ENCODE measurements at regions not wholly inside any gene's neighbourhood (a gene's known extent, or its start where the extent isn't known, plus 50 kb on each side); places are given as distances from the start of the nearest gene placed in this dataset.
"Not testable (repeated sequence)": the region's sequence is repeated elsewhere in the genome, so short reads cannot be mapped to it uniquely, and the experiment has no call there.

DNA sequence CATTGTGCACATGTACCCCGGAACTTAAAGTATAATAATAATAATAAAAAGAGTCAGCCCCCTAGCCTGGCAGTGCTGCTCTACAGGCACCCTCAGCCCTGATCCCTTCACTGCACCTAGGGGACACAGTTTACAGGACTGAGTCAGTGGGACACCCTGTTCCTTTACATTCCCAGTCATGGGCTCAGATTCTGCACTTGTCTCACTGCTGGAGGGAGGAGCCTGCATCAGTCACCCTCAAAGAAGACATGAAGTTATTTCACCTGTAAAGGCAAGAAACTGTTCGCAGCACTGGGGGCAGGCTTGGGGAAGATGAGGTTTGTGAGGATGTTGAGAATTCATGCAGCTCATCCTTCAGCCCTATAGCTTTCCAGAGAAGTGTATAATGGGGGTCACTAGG lies 50.7 kb upstream of the VPREB1 start:
- DNase-seq: no peak

DNA sequence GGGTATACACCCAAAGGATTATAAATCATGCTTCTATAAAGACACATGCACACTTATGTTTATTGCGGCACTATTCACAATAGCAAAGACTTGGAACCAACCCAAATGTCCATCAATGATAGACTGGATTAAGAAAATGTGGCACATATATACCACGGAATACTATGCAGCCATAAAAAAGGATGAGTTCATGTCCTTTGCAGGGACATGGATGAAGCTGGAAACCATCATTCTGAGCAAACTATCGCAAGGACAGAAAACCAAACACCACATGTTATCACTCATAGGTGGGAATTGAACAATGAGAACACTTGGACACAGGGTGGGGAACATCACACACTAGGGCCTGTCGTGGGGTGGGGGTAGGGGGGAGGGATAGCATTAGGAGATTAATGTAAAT lies 51.1 kb upstream of the VPREB1 start:
- not testable (repeated sequence) for DNase-seq

DNA sequence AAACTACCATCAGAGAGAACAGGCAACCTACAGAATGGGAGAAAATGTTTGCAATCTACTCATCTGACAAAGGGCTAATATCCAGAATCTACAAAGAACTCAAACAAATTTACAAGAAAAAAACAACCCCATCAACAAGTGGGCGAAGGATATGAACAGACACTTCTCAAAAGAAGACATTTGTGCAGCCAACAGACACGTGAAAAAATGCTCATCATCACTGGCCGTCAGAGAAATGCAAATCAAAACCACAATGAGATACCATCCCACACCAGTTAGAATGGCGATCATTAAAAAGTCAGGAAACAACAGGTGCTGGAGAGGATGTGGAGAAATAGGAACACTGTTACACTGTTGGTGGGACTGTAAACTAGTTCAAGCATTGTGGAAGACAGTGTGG lies 51.6 kb upstream of the VPREB1 start:
- DNase-seq: not testable (repeated sequence)

DNA sequence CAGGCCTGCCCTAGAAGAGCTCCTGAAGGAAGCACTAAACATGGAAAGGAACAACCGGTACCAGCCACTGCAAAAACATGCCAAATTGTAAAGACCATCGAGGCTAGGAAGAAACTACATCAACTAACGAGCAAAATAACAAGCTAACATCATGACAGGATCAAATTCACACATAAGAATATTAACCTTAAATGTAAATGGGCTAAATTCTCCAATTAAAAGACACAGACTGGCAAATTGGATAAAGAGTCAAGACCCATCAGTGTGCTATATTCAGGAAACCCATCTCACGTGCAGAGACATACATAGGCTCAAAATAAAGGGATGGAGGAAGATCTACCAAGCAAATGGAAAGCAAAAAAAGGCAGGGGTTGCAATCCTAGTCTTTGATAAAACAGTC lies 54.8 kb upstream of the VPREB1 start:
- DNase-seq: not testable (repeated sequence)

DNA sequence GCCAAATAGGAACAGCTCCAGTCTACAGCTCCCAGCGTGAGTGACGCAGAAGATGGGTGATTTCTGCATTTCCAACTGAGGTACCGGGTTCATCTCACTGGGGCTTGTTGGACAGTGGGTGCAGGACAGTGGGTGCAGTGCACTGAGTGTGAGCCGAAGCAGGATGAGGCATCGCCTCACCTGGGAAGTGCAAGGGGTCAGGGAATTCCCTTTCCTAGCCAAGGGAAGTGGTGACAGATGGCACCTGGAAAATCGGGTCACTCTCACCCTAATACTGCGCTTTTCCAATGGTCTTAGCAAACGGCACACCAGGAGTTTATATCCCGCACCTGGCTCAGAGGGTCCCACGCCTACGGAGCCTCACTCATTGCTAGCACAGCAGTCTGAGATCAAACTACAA lies 56.7 kb upstream of the VPREB1 start:
- not testable (repeated sequence) for DNase-seq

DNA sequence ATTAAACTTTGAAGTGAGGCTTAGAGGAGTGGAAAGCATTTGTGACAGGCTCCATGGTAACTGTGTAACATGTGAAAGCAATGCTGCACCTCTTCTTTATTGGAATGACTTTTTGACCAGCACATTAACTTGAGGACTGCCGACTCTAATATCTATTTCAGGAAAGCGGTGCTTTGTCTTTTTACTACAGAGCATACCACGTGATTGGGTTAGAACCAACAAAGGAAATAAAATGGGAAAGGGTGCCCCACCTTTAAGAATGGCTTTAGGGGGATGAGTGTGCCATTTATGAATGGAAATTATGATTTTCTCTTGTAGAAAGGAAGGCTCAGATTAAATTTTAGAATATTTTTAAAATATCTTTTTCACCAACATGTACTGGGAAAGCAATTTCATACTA lies 57.3 kb upstream of the VPREB1 start:
- DNase-seq: no peak

DNA sequence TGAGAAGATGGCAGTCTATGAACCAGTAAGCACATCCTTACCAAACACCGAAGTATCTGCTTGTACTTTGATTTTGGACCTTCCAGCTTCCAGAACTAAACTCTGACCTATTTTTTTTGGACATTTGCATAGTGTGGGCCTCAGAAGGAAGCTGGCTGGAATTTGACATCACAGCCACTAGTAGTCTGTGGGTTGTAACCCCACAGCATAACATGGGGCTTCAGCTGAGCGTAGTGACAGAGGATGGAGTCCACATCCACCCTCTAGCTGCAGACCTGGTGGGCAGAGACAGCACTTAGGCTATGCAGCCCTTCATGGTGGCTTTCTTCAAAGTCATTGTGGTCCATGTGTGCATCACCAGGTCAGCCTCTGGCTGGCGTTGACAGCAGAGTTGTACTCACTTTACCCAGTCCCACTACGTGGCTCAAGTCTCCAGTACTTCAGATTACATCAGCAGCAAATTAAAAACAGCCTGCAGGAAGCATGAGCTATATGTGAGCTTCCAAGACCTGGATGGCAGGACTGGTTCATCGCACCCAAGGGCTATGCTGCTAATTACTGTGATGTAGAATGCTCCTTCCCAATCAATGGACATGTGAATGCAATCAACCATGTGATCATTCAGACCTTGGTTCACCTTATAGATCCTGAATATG lies 58.6 kb upstream of the VPREB1 start:
- DNase-seq: no peak

DNA sequence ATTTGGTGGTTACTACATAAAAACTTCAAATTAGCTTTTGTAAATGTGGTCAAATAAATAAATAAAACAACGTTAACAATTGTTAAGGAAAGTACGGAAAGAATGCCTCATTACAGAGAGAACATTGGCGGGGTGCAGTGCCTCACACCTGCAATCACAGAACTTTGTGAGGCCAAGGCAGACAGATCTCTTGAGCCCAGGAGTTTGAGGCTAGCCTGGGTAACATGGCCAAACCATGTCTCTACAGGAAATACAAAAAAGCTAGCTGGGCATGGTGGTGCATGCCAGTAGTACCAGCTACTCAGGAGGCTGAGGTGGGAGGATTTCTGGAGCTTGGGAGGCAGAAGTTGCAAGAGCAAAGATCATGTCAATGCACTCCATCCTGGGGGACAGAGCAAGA lies 59.4 kb upstream of the VPREB1 start:
- DNase-seq: no peak

DNA sequence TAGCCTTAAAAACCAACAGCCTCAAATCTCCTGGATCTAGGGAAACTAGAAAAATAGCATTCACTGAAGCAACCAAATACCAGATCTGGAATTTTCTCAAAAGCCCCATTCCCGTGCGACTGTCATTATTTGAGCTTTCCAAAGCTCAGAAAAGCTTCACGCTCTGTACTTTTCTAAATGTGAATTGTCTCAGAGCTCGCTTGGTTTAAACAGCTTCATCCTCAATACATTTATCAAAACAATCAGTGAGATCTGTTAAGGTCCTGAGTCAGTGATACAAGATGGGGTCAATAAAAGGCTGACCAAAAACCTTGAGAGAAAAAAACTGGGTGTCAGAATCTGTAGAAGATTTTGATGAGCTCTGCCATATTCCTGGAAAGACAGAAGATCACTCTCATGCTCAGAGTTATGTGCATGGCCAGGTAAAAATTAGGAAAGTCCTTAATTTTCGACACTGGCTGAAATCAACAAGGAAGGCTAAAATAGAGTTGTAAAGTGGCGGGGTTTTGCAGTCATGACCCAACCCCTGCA lies 60.2 kb upstream of the VPREB1 start:
- no peak for DNase-seq

DNA sequence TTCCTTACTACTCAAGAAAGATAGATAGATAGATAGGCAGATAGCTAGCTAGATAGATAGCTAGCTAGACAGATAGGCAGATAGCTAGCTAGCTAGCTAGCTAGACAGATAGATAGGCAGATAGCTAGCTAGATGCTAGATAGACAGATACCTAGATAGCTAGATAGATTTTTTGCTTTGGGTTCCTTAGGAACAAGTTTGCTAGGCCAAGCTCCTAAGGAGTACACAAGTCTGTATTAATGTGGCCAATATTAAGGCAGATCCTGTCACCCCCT lies 61.7 kb upstream of the VPREB1 start:
- DNase-seq: no peak

DNA sequence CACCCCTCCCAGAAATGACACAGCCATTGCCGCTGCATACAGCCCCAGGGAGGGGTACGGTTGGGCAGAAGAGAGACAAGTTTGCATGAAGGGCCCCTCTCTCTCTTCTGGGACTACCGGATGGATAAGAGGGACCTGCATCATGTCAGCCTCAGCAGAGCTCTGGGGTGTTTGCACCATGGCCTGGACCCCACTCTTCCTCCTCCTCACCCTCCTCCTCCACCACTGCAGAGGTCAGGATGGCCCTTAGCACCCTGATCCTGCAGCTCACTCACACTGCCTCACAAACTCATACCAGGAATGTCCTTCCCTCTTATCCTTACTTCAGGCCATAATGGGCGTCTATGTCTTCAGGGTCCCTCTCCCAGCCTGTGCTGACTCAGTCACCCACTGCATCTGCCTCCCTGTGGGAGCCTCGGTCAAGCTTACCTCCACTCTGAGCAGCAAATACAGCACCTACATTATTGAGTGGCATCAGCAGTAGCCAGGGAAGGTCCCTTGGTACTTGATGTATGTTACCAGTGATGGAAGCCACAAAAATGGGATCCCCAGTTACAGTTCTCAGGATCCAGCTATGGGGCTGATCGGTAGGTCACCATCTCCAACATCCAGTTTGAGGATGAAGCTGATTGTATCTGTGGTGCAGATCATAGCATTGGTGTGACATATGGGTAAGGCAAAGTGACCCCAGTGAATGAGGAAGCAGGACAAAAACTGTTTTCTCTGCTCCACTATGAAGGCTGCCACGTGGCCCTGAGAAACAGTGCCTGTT lies 62.2 kb upstream of the VPREB1 start:
- DNase-seq: no peak

DNA sequence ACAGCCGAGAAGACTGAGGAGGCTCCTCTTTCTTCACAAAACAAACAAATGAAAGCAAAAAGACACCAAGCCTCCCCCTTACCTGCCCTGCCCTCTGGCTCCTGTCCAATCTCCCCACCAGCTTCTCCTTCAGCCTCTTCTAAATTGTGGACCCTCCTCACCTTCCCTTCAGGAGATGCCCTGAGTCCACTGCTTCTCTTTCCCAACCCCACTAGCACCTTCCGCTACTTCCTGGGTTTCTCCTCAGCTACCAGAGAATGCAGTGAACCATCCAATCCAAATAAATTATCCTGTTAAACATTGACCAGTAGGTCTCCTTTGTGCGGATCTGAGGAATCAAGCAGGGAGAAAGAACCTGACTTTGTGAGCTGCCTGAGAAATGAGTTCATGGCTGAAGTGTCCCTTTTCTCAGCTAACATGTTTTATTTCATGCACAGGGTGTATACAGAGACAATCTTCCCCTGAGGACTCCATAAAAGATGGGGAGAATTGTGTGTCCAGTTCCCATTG lies 63.2 kb upstream of the VPREB1 start:
- DNase-seq: no peak

DNA sequence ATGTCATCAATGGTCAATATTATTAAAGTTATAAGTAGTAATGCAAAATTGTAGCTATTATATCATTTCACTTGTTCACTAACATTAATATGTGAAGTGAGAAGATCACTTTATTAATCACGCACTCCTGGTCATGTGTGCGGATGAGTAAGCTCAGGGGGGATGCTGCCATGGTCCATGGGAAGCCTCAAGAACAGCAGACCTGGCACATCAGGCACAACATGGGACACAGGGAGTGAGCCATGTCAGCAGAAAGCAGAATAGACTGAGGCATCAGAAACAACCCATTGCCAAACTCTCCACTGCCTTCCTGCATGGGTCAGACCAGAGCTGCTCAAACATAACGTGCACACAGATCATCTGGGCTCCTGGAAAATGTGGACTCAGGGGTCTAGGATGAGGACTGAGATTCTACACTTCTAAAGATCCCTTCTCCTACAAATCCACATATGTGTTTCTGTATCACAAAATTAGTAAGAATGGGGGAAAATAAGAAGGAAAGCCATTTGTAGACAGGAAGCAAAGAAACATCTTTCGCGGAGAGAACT lies 63.8 kb upstream of the VPREB1 start:
- no peak for DNase-seq

DNA sequence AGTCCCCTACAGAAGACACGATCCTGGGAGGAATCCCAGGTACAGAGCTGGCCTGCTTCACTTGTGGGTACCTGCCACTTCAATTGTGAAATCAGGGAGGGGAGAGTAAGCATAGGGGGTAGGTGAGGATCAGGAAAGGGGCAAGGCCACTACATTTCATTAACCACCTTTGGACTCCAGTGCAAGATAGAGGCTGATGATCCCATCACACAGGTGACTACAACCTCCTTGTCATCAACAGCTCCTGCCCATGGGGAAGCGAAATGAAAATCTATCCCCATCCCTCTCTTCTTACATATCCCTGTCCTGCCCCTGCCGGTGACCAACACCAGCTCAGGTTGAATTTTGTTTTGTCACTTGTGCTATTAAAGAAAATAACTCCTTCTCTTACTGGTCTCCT lies 64.7 kb upstream of the VPREB1 start:
- no peak for DNase-seq

DNA sequence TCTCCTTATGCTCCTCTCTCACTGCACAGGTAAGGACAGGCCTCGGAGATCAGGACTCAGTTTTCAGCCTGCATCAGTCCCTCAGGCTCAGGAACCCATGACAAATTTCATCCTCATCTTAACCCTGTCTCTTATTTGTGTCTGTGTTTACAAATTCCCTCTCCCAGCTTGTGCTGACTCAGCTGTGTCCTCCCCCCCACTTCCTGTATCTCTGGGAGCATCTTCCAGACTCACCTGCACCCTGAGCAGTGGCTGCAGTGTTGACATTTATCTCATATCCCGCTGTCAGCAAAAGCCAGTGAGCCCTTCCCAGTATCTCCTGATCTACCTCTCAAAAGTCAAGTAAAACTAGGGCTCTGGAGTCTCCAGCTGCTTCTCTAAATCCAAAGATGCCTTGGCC lies 65.6 kb upstream of the VPREB1 start:
- no peak for DNase-seq

DNA sequence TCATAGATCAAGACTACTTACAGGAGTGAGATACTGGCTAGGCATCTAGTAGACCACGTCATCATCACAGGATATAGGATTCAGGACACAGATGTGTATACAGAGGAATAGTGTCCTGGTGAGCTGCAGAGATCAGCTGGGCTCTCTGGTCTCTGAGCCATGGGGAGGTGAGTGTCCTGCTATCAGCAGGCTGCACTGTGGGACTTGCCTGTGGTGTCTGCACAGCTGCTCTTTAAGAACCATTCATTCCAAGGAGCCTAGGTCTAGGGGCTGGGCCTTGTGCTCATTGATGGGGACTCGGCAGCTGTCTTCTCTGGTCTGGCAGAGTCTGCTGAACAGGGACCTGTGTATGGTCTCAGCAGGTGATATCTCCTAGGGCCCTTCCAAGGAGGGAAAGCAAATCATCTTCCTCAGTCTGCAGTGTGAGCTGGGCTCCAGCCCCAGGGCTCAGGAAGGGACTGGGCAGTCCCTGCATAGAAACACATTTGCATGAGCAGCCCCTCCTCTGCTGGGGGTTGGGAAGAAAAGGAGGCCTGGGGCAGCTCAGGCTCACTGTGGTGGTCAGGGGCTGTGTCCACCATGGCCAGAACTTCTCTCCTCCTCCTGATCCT lies 66.1 kb upstream of the VPREB1 start:
- DNase-seq: no peak

DNA sequence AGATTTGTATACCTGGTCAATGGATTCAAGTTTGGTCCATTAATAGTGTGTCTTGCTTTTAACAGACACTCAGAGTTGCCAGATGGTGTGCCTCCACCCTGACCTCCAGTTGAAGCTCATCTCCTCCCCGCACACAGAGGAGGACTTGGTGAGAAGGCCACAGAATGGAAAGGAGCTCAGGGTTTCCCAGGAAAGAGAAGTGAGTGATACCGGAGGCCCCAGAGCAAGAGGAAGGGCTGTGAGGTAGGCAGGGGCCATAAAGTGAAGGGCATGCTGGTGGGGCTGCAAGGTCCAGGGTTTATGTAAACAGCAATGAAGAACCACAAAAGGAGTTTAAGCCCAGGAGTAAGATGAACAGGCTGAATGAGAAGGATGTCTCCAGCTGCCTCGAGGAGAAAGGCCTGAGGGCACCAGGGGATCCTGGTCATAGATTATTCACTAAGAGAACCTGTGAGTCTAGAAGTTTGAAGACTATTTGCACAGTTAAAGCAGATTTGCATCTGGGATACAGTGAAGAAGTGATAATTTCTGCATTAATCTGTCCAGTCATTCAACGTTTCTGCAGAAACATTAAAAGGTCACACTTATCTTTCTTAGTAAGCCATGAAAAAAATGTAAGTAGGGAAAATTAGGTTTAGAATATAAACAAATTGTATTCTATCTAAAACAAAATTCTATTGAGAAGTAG lies 67.5 kb upstream of the VPREB1 start:
- DNase-seq: no peak

DNA sequence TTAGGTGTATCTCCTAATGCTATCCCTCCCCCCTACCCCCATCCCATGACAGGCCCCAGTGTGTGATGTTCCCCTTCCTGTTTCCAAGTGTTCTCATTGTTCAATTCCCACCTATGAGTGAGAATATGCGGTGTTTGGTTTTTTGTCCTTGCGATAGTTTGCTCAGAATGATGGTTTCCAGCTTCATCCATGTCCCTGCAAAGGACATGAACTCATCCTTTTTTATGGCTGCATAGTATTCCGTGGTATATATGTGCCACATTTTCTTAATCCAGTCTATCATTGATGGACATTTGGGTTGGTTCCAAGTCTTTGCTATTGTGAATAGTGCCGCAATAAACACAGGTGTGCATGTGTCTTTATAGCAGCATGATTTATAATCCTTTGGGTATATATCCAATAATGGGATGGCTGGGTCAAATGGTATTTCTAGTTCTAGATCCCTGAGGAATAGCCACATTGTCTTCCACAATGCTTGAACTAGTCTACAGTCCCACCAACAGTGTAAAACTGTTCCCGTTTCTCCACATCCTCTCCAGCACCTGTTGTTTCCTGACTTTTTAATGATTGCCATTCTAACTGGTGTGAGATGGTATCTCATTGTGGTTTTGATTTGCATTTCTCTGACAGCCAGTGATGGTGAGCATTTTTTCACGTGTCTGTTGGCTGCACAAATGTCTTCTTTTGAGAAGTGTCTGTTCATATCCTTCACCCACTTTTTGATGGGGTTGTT lies 71.5 kb upstream of the VPREB1 start:
- DNase-seq: not testable (repeated sequence)

DNA sequence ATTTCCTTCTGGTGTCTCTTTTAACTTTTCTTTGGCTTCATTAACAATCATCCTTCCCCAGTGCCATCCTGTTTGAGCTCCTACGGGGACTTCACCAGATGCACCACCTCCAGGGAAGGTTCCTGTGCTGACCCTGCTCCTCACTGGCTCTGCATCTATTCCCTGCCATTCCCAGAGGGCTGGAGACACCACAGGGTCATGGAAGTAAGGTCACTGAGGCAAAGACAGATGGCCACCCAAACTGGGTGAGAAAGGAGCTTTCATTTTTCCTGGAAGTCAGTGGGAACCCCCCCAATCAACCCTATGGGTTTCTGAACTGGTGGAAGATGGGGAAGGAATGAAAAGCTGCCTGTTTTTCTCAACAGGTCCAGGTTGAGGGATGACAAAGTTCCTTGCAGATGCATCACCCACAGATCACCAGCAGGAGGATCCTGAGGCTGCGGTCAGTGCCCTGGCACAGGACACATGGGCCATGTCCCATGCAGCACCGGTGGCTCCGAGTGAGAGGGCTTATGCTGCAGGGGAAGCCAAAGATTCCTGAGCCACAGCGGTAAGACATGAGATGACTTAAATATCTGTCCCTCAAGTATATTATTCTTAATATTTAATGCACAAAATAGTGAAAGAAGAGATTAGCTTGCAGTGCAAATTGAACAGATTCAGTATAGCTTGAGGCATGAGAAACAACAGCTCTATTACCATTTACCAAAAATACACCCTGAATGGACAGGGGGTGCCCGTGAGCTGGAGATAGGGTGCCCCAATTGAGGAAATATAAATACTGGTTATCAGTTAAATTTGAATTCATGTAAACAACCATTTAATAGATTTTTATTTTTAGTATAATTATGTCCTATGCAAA lies 73.0 kb upstream of the VPREB1 start:
- DNase-seq: no peak

DNA sequence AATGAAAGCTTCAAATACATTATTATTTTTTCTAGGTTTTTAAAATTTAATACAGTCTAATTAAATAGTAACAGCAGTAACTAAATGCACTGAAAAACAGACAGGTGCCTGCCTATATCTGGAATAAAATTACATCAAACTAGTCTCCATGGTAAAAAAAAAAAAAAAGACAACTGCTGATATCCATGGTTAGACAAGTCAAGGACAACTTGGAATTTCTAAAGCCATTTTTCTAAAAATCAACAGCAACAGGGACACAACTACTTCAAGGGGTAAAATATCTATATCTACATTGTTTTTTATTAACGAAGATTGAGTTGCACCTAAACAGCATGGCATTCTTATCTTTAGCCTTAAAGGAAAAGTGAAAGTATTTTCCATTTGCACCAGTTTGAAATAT lies 74.7 kb upstream of the VPREB1 start:
- DNase-seq: no peak

Measured in activated CD4-positive, alpha-beta T cell treated with anti-CD3 and anti-CD28 coated beads for 1 hour (primary cell).